Stomach (tissue), 4 donors: ENCODE measurements at regions not wholly inside any gene's neighbourhood (a gene's known extent, or its start where the extent isn't known, plus 50 kb on each side); places are given as distances from the start of the nearest gene placed in this dataset.

Experiments
- EP300 ChIP-seq: sonication (generic); formaldehyde crosslinking; IDR thresholded peaks from one replicate; pipeline ENCODE4 v1.6.1; 2017; ENCODE audit warnings: antibody characterized with exemption
- POLR2A ChIP-seq, 4 donors: fragments of 450-650 bp; IDR thresholded peaks; one replicate each; pipeline ENCODE4 v1.6.1; 2016; ENCODE audit warnings: antibody characterized with exemption in 4 of 4, control low read depth in 2 of 4, mild to moderate bottlenecking in 1 of 4, moderate library complexity in 1 of 4
- POLR2AphosphoS5 ChIP-seq, 3 donors: sonication (generic); formaldehyde crosslinking; IDR thresholded peaks; one replicate each; pipeline ENCODE4 v1.6.1; 2016; ENCODE audit warnings: antibody characterized with exemption in 3 of 3
- TF ChIP-seq, protein P1 (sequence below), 7 experiments: fragments of 450-650 bp in 4 of 7; fragments of 200-600 bp in 3 of 7; sonication (generic) in 3 of 7; IDR thresholded peaks; one replicate each; pipeline ENCODE4 v1.5.1; 2016 to 2019; ENCODE audit warnings: antibody characterized with exemption in 7 of 7, control low read depth in 2 of 7, mild to moderate bottlenecking in 1 of 7

DNA sequence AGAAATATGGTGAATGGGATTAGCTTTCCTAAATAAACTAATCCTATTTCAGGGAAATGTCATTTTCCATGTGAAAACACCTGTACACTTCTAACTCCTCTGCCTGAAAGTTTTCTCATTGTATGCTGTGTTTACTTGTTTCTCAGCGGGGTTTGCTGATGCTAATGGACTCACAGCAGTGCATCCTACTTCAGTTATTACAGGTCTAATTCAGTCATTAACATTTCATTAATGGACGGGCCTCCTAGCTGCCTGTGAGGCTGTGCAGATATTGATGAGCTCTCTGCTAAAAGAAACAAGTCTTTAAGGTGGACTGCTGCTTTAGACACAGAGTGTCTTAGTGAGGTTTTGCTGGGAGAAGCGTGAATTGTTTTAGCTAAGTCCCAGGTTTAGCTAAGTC is 1342.0 kb upstream of the ZEB2 start:
- TF ChIP-seq, protein P1, sequence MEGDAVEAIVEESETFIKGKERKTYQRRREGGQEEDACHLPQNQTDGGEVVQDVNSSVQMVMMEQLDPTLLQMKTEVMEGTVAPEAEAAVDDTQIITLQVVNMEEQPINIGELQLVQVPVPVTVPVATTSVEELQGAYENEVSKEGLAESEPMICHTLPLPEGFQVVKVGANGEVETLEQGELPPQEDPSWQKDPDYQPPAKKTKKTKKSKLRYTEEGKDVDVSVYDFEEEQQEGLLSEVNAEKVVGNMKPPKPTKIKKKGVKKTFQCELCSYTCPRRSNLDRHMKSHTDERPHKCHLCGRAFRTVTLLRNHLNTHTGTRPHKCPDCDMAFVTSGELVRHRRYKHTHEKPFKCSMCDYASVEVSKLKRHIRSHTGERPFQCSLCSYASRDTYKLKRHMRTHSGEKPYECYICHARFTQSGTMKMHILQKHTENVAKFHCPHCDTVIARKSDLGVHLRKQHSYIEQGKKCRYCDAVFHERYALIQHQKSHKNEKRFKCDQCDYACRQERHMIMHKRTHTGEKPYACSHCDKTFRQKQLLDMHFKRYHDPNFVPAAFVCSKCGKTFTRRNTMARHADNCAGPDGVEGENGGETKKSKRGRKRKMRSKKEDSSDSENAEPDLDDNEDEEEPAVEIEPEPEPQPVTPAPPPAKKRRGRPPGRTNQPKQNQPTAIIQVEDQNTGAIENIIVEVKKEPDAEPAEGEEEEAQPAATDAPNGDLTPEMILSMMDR (IDR thresholded peaks at IDR 0.05) = no peak
- TF ChIP-seq EP300 (no peak), POLR2AphosphoS5 (IDR thresholded peaks at IDR 0.05) (no peak), POLR2A (IDR thresholded peaks at IDR 0.05) (no peak)
